Stimulated activated CD4-positive, alpha-beta T cell treated with anti-CD3 and anti-CD28 coated beads, Interleukin-12 subunit alpha, Interleukin-12 subunit beta, amount 100 ng/mL, for 48 hours (primary cell): ENCODE measurements at regions not wholly inside any gene's neighbourhood (a gene's known extent, or its start where the extent isn't known, plus 50 kb on each side); places are given as distances from the start of the nearest gene placed in this dataset.

ENCODE experiments used
- DNase-seq, 3 donors: peaks; one replicate each; pipeline ENCODE4 v3.0.0-alpha.2; 2020; ENCODE audit warnings: low read depth in 2 of 3, low spot score in 1 of 3

GRCh38 chr4:62191451-62192240 lies 991.5 kb downstream of the ADGRL3 start:
- DNase-seq = no peak

GRCh38 chr4:62170235-62170634 lies 970.1 kb downstream of the ADGRL3 start:
- DNase-seq = no peak

- DNase-seq = no peak
These were observed 968.6 kb downstream of the ADGRL3 start for GRCh38 chr4:62168681-62169080.

GRCh38 chr4:62162606-62163005 lies 962.5 kb downstream of the ADGRL3 start:
- no peak for DNase-seq

- no peak for DNase-seq
These were observed 961.3 kb downstream of the ADGRL3 start for GRCh38 chr4:62161446-62161845.

GRCh38 chr4:62159876-62160275 lies 959.8 kb downstream of the ADGRL3 start:
- no peak for DNase-seq

- DNase-seq = no peak
These were observed 959.2 kb downstream of the ADGRL3 start for GRCh38 chr4:62159306-62159705.

- no peak for DNase-seq
These were observed 956.1 kb downstream of the ADGRL3 start for GRCh38 chr4:62156205-62156604.

GRCh38 chr4:62145276-62145675 lies 945.1 kb downstream of the ADGRL3 start:
- no peak for DNase-seq

- no peak for DNase-seq
These were observed 944.3 kb downstream of the ADGRL3 start for GRCh38 chr4:62144431-62144830.

- no peak for DNase-seq
These were observed 935.5 kb downstream of the ADGRL3 start for GRCh38 chr4:62135565-62136156.

- no peak for DNase-seq
These were observed 933.9 kb downstream of the ADGRL3 start for GRCh38 chr4:62133977-62134376.

- no peak for DNase-seq
These were observed 933.2 kb downstream of the ADGRL3 start for GRCh38 chr4:62133101-62133897.

GRCh38 chr4:62131049-62131448 lies 930.9 kb downstream of the ADGRL3 start:
- DNase-seq = no peak

- no peak for DNase-seq
These were observed 930.5 kb downstream of the ADGRL3 start for GRCh38 chr4:62130637-62131036.

GRCh38 chr4:62130230-62130629 lies 930.1 kb downstream of the ADGRL3 start:
- no peak for DNase-seq
